GM19025 (cell line): ENCODE measurements at regions not wholly inside any gene's neighbourhood (a gene's known extent, or its start where the extent isn't known, plus 50 kb on each side); places are given as distances from the start of the nearest gene placed in this dataset.
"Not testable (repeated sequence)": the region's sequence is repeated elsewhere in the genome, so short reads cannot be mapped to it uniquely, and the experiment has no call there.

Experiments
- ATAC-seq: cut with Tn5 transposase; IDR thresholded peaks from one replicate; pipeline ENCODE4 v1.9.1; 2021; ENCODE audit warnings: mild to moderate bottlenecking, low read depth, moderate library complexity; ENCODE audit not compliant: unreplicated experiment

DNA sequence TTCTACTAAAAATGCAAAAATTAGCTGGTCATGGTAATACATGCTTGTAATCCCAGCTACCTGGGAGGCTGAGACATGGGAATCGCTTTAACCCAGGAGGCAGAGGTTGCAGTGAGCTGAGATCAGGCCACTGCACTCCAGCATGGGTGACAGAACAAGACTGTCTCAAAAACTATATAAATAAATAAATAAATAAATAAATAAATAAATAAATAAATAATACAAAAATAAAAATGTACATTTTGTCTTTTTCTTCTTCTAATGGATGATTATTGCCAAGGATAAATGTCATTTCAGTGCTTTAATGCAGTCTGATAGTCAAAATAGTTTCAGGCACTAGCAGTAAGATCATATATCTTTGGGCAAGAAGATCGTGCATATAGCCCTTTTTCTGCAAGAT is 727.6 kb upstream of the SEMA3D start:
- ATAC-seq, result no peak

DNA sequence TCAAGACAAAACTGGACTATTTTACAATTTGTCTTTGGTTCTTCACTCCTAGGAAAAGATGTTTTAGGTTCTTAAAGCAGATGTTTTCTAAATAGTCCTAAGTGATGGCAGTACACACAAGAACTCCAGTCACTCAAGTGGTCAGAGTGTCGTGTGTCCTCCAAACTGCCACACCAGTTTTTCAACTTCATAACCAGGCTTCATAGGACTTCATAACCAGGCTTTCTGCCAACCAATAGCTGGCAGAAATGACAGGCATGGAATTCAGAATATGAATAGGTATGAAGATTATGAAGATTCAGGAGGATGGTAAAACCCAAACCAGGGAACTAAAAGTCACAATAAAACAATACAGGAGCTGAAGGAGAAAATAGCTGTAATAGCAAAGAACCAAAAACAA is 721.2 kb upstream of the SEMA3D start:
- ATAC-seq, result no peak

GRCh38 chr7:85897967-85898366 is 711.1 kb upstream of the SEMA3D start:
- ATAC-seq, result no peak

DNA sequence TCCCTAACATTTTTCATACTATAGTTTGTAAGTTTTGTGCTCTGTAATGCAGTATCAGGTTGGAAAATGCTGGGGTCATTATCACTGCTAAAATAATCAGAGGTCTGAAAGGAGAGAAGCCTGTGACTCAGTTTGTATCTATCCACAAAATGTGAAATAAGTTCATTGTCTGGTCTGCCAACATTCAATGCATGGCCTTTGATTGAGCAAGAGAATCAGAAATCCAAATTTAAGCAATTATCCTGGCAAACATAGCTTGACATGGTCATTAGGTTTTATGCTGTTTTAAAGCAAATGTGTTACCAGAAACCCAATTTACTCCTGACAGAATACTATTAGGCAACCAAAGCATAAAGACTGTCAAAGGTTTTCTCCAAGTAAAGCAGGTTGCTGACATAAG is 709.7 kb upstream of the SEMA3D start:
- no peak for ATAC-seq

- no peak for ATAC-seq
These were observed 709.0 kb upstream of the SEMA3D start for GRCh38 chr7:85895835-85896234.

DNA sequence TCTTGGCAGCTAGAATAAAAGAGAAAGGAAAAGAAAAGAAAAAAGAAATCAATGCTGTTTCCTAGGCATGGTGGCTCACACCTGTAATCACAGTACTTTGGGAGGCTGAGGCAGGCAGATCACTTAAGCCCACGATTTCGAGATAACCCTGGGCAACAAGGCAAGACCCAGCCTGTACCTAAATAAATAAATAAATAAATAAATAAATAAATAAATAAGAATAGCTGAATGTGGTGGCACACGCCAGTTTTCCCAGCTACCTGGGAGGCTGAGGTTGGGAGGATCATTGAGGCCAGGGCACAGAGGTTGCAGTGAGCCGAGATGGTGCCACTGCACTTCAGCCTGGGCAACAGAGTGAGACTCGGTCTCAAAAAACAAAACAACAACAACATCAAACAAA is 705.0 kb upstream of the SEMA3D start:
- ATAC-seq, result not testable (repeated sequence)

- ATAC-seq, result no peak
These were observed 703.5 kb upstream of the SEMA3D start for GRCh38 chr7:85890244-85890811.

DNA sequence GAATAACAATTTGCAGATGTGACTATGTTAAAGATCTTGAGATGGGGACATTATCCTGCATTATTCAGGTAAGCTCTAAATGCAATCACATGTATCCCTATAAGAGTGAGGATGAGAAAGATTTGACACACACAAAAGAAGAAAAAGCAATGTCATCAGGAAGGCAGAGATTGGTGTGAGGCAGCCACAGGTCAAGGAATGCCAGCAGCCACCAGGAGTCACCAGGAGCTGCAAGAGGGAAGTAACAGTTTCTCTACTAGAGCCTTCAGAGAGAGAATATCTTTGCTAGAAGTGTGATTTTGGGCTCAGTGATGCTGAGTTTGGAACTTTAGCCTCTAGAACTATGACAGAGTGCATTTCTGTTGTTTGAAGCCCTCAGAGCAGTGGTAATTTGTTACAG is 700.3 kb upstream of the SEMA3D start:
- ATAC-seq, result no peak

GRCh38 chr7:85882335-85882734 is 695.5 kb upstream of the SEMA3D start:
- no peak for ATAC-seq

- no peak for ATAC-seq
These were observed 688.5 kb upstream of the SEMA3D start for GRCh38 chr7:85875398-85875797.

GRCh38 chr7:85866540-85866939 is 679.7 kb upstream of the SEMA3D start:
- no peak for ATAC-seq

DNA sequence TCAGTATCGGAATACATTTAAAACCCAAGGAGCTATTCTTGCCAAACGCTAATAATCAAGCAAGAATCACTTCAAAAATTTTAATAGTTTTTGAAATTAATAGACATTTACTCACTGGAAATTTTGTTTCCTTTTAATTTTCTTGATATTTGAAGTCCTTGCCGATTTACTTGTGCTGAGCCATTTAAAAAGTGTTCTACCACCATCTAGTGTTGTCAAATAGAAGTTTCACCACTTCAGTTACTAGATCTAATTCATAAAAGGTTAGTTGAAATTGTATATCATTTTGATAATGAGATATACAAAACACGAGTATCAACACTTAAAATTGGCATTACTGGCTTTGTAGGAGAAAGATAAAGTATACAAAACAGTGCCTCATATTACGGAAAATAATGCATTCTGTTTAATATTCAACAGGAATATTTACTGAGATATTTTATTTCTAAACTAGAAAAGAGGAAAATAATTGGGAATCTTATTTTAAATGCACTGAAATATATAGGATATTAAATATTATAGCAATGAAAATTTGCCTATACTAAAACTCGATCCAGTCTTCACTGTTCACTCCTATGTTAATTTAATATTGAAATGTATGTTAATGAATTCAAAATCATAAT is 664.8 kb upstream of the SEMA3D start:
- no peak for ATAC-seq

GRCh38 chr7:85850381-85850780 is 663.5 kb upstream of the SEMA3D start:
- no peak for ATAC-seq

DNA sequence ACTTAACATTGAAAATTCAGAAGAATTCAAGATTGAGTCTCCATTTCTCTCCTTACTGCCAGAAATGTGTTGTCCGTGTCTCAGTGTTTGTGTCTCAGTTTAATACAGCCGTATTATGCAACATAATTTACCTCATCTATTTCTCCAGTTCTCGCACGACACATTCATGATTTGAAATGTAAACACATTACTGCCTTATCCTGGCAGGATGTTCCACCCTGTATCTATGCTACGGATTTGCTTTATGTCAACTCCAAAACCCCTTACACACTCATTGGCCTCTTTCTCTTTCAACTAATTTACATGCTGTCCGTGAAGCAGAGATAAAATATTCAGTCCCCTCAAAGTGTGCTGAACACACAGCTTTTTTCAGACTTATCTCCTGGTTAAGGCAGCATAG is 653.7 kb upstream of the SEMA3D start:
- no peak for ATAC-seq

DNA sequence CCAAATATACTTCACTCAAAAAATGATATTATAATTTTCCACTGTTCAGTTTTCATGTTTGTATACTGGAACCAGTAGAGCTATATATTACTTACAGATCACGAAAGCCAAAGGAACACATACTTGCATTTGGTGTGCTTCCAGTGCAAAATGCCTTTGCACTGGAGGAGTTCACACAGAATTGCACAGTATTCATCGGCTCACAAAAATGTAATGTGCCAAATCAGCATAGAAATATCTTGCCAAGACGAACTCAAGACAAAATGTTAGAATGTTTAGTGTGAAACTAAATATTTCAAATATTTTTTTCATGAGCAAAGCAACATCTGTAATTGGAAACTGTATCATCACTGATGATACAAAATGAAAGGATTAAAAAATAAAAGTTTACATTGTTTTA is 646.2 kb upstream of the SEMA3D start:
- no peak for ATAC-seq

- no peak for ATAC-seq
These were observed 644.1 kb upstream of the SEMA3D start for GRCh38 chr7:85830982-85831381.

GRCh38 chr7:85829817-85830432 is 643.1 kb upstream of the SEMA3D start:
- no peak for ATAC-seq

- ATAC-seq, result no peak
These were observed 642.3 kb upstream of the SEMA3D start for GRCh38 chr7:85829176-85829575.

GRCh38 chr7:85828614-85829013 is 641.8 kb upstream of the SEMA3D start:
- ATAC-seq, result no peak

GRCh38 chr7:85823396-85824080 is 636.7 kb upstream of the SEMA3D start:
- no peak for ATAC-seq

GRCh38 chr7:85821926-85822325 is 635.1 kb upstream of the SEMA3D start:
- no peak for ATAC-seq
